ENCODE measurements at regions not wholly inside any gene's neighbourhood (a gene's known extent, or its start where the extent isn't known, plus 50 kb on each side); places are given as distances from the start of the nearest gene placed in this dataset.

DNA sequence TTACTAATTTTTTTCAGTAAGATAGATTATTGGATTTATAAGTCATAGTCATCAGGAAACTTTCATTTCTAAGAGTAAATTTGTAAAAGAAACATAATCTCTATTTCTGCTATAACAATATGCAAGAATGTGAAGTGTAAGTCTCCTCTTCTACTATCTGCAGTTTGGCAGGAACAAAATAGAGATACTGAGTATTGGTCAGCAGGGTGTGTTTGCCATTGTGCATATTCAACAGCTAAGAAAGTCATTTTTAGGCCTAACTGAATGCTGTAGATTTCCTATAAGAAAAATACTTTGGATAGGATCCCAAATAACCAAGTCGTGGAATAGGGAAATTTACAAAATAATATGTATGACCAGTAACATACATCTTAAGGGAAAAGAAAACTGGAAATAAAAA lies 253.3 kb upstream of the EPHA5 start:
- no peak for DNase-seq (ENCODE audit: low read depth in 1 of 2, low spot score in 1 of 2)
- no peak for TF ChIP-seq POLR2AphosphoS5 (IDR thresholded peaks at IDR 0.05; ENCODE audit: low read depth)
- TF ChIP-seq, protein P1, sequence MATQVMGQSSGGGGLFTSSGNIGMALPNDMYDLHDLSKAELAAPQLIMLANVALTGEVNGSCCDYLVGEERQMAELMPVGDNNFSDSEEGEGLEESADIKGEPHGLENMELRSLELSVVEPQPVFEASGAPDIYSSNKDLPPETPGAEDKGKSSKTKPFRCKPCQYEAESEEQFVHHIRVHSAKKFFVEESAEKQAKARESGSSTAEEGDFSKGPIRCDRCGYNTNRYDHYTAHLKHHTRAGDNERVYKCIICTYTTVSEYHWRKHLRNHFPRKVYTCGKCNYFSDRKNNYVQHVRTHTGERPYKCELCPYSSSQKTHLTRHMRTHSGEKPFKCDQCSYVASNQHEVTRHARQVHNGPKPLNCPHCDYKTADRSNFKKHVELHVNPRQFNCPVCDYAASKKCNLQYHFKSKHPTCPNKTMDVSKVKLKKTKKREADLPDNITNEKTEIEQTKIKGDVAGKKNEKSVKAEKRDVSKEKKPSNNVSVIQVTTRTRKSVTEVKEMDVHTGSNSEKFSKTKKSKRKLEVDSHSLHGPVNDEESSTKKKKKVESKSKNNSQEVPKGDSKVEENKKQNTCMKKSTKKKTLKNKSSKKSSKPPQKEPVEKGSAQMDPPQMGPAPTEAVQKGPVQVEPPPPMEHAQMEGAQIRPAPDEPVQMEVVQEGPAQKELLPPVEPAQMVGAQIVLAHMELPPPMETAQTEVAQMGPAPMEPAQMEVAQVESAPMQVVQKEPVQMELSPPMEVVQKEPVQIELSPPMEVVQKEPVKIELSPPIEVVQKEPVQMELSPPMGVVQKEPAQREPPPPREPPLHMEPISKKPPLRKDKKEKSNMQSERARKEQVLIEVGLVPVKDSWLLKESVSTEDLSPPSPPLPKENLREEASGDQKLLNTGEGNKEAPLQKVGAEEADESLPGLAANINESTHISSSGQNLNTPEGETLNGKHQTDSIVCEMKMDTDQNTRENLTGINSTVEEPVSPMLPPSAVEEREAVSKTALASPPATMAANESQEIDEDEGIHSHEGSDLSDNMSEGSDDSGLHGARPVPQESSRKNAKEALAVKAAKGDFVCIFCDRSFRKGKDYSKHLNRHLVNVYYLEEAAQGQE (IDR thresholded peaks at IDR 0.05; ENCODE audit: insufficient replicate concordance, low read depth) = no peak
- TF ChIP-seq GABPA (IDR thresholded peaks at IDR 0.05; ENCODE audit: low read depth) = no peak
- no peak for TF ChIP-seq SPI1 (IDR thresholded peaks at IDR 0.05; ENCODE audit: borderline replicate concordance, low read depth)
- TF ChIP-seq, protein P2, sequence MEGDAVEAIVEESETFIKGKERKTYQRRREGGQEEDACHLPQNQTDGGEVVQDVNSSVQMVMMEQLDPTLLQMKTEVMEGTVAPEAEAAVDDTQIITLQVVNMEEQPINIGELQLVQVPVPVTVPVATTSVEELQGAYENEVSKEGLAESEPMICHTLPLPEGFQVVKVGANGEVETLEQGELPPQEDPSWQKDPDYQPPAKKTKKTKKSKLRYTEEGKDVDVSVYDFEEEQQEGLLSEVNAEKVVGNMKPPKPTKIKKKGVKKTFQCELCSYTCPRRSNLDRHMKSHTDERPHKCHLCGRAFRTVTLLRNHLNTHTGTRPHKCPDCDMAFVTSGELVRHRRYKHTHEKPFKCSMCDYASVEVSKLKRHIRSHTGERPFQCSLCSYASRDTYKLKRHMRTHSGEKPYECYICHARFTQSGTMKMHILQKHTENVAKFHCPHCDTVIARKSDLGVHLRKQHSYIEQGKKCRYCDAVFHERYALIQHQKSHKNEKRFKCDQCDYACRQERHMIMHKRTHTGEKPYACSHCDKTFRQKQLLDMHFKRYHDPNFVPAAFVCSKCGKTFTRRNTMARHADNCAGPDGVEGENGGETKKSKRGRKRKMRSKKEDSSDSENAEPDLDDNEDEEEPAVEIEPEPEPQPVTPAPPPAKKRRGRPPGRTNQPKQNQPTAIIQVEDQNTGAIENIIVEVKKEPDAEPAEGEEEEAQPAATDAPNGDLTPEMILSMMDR (IDR thresholded peaks at IDR 0.05; ENCODE audit: insufficient read depth, low read length) = no peak
- Histone ChIP-seq H3K27ac (replicated peaks) (no peak overlapping the region), H3K4me3 (replicated peaks; ENCODE audit: insufficient read depth, low read length) (no peak overlapping the region), H3K27me3 (ENCODE audit: insufficient read depth, poor library complexity, severe bottlenecking) (no peaks in the 10 kb centered on the region)

DNA sequence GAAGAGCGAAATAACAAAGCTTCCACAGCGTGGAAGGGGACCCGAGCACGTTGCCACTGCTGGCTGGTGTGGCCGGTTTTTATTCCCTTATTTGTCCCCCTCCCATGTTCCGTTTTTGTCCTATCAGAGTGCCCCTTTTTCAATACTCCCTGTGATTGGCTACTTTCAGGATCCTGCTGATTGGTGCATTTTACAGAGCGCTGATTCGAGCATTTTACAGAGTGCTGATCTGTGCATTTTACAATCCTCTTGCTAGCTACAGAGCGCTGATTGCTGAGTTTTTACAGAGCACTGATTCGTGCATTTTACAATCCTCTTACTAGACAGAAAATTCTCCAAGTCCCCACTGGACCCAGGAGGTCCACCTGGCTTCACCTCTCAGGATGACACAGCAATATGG lies 250.9 kb upstream of the EPHA5 start:
- Histone ChIP-seq H3K27me3 (ENCODE audit: insufficient read depth, poor library complexity, severe bottlenecking) (no peaks in the 10 kb centered on the region), H3K4me3 (replicated peaks; ENCODE audit: insufficient read depth, low read length) (no peak overlapping the region), H3K27ac (replicated peaks) (no peak overlapping the region)
- DNase-seq (ENCODE audit: low read depth in 1 of 2, low spot score in 1 of 2) = no peak
- TF ChIP-seq SPI1 (IDR thresholded peaks at IDR 0.05; ENCODE audit: borderline replicate concordance, low read depth) = no peak
- no peak for TF ChIP-seq POLR2AphosphoS5 (IDR thresholded peaks at IDR 0.05; ENCODE audit: low read depth)
- TF ChIP-seq, protein P2 (IDR thresholded peaks at IDR 0.05; ENCODE audit: insufficient read depth, low read length) = no peak

DNA sequence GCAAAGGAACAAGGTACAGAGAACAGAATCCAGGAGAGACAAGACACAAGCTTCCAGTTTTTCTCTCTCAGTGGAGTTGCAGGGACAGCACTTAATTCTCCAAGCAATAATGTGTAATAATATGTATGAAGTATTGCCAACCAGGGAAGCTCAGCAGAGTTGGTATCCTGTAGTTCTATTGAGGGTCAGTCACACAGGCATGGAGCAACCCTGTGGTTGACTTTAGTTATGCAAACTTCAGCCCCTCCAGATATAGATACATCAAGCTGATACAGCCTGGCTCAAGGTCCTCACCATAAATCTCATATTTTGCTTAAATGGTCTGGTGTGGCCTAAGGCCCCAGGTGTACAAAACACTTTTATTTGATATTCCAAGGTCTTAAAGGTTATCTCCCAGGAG lies 248.6 kb upstream of the EPHA5 start:
- Histone ChIP-seq H3K4me3 (replicated peaks; ENCODE audit: insufficient read depth, low read length) (no peak overlapping the region), H3K27ac (replicated peaks) (no peak overlapping the region), H3K27me3 (ENCODE audit: insufficient read depth, poor library complexity, severe bottlenecking) (no peaks in the 10 kb centered on the region)
- no peak for DNase-seq (ENCODE audit: low read depth in 1 of 2, low spot score in 1 of 2)
- TF ChIP-seq SPI1 (IDR thresholded peaks at IDR 0.05; ENCODE audit: borderline replicate concordance, low read depth) (no peak), POLR2AphosphoS5 (IDR thresholded peaks at IDR 0.05; ENCODE audit: low read depth) (no peak), GABPA (IDR thresholded peaks at IDR 0.05; ENCODE audit: low read depth) (no peak)
- TF ChIP-seq, protein P2 (IDR thresholded peaks at IDR 0.05; ENCODE audit: insufficient read depth, low read length) = no peak
- TF ChIP-seq, protein P1 (IDR thresholded peaks at IDR 0.05; ENCODE audit: insufficient replicate concordance, low read depth) = no peak

DNA sequence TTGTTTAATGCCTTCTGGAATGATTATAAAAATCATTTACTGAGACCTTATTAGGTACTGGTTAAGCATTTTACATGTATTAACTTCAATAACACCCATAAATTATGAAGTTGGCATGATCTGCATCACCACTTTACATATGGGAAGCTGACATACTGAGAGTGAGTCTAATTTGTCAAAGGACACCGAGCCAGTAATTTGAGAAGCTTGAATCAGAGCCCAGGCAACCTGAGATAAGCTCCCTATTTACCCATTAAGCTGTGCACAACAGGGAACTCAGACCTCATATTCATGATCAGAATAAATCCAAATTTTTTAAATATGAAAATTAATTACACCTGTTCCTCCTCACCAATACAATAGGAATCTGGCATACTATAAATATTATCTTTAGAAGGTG lies 247.9 kb upstream of the EPHA5 start:
- no peak for DNase-seq (ENCODE audit: low read depth in 1 of 2, low spot score in 1 of 2)
- TF ChIP-seq, protein P2 (IDR thresholded peaks at IDR 0.05; ENCODE audit: insufficient read depth, low read length) = no peak
- TF ChIP-seq, protein P1 (IDR thresholded peaks at IDR 0.05; ENCODE audit: insufficient replicate concordance, low read depth) = no peak
- no peak overlapping the region for H3K27ac ChIP-seq (replicated peaks)
- no peaks in the 10 kb centered on the region for H3K27me3 ChIP-seq (ENCODE audit: insufficient read depth, poor library complexity, severe bottlenecking)
- H3K4me3 ChIP-seq (replicated peaks; ENCODE audit: insufficient read depth, low read length) = no peak overlapping the region

All from HL-60 (cell line).